ENCODE measurements at regions not wholly inside any gene's neighbourhood (a gene's known extent, or its start where the extent isn't known, plus 50 kb on each side); places are given as distances from the start of the nearest gene placed in this dataset.

DNA sequence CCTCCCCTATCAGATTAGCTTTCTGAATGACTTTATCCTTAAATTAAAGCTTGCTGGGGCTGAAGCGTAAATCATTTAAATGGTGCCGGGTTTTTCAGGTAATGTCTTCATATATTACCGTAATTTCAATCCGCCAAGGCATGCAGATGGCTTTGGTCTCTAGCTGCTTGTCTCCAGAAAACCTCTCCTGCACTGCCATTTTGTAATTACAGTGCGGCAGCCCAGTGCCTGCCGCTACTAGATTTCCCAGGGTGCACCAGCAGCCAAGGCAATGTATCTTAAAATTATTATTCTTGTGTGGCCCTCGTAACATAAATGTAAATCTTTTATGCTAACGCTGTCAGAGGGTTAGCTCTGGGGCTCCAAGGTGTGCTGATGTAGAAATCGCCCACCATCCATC is 208.5 kb downstream of the TMEM114 start:
- in situ Hi-C loops (cut with HindIII; ENCODE audit: low sequenced_read_pairs): no loop called here
- no peak for DNase-seq (ENCODE audit: low spot score)

DNA sequence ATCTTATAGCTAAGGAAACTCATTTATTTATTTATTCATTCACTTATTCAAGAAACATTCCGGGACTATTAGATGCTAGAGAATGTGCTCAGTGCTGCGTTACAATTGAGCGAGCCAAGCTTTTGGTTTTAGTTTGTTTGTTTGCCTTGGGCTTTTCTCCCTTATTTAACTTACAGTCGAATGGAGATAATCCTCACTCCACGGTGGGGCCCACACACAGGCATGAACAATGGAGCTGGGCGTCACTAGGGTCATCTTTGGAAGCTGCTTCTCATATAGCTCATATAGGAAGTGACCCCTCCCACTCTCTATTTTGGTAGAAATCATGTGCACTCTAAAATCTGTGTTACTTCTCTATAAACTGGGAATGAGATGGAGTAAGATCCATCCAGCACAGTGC is 210.0 kb downstream of the TMEM114 start:
- in situ Hi-C loops (cut with HindIII; ENCODE audit: low sequenced_read_pairs): no loop called here

DNA sequence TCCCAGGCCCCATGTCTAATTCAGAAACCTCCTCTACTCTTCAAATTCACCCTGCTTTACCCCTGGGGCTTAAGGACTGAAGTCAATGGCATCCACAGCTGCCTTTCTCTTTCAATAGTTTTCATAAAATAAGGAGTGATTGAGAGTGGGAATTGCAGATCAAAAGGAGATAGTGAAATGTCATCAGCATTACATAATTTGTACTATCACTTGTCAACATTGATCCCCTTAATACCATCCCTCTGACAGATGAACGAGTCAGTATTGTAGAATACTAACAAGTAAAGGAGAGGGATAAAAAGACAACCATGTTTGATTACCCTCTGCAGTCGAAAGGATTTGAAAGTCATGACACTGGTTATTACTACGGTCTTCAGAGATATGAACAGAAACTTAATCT is 212.4 kb downstream of the TMEM114 start:
- DNase-seq (ENCODE audit: low spot score): no peak
- in situ Hi-C loops (cut with HindIII; ENCODE audit: low sequenced_read_pairs): no loop called here

More for the DNA sequence above, 210.0 kb downstream of the TMEM114 start:
- DNase-seq (ENCODE audit: low spot score): no peak

DNA sequence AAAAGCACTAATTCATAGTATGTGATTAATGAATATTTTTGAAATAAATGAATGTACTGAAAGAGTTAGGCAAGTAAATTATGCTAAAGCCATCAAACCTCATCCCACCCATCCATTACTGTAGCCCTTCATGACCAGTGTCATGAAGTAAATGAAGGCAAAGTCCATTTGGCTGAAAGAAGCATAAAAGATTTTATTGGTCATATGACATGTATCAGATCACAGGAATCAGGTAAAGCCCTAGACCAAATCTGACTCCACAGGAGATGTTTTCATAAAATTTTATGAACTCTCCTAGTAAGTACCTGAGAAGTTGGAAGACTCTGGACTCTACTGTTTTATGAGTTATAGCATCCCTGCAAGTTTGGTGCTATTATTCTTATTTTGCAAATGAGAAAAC is 213.5 kb downstream of the TMEM114 start:
- no peak for DNase-seq (ENCODE audit: low spot score)
- in situ Hi-C loops (cut with HindIII; ENCODE audit: low sequenced_read_pairs): no loop called here

DNA sequence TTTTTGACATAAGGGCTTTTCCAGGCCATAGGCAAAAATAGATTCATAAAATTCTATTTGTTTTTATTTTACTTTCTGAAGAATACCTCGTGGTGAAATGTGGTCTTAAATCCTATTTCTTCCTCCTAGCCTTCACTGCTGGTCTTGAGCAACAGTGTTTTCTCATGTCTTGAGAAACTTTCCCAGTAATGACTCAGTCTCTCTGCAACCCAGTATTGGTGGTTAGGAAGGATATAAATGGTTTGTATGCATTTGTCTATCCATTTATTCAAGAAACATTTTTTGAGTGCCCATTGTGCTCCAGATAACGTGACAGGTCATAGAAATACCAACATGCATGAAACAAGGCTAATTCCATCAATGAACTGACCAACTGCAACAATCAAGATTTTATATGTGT is 213.9 kb downstream of the TMEM114 start:
- in situ Hi-C loops (cut with HindIII; ENCODE audit: low sequenced_read_pairs): no loop called here
- DNase-seq (ENCODE audit: low spot score): no peak

DNA sequence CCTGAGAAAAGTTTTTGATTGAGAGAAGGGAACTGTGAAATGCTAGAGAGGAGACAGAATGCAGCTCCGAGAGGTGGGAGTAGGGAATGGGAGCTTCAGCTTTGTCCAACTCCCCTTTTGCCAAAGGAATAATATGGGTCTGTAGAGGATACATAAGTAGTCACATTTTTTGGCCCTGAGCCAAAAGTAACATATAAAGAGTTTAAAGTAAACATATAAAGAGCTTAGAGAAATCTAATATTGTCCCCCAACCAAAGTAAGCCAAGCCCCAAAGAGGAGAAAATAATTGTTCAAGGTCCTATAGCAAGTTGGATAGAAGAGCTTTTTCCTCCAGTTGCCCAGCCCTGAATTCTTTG is 215.1 kb downstream of the TMEM114 start:
- in situ Hi-C loops (cut with HindIII; ENCODE audit: low sequenced_read_pairs): no loop called here
- no peak for DNase-seq (ENCODE audit: low spot score)

DNA sequence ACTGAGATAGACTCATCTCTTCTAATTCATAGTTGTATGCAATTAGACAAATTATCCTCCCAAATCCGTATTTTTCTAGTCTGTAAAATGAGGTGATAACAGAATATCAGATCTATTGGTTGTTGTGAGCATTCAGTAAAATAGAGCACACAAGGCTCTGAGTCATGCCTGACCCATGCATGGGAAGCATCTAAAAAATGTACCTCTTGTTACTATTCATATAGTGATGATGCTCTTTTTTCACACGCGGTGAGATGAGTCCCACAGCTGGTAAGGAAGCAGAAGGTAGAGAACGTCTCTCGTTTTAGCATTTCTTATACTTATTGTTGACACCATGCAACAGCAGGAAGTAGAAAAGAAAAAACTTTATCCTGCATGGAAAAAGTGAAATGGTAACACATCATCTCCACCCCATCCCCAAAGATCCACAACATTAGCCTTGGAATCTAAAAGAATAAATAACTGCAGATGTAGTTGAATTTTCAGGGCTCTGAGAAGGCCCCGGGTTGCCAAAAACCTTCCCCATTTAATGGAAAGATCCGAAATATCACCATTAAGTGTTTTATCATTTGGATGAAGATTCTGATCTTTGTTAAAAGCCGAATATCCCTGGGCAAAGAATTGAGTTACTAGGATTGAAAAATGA is 215.6 kb downstream of the TMEM114 start:
- no peak for DNase-seq (ENCODE audit: low spot score)
- in situ Hi-C loops (cut with HindIII; ENCODE audit: low sequenced_read_pairs): no loop called here

DNA sequence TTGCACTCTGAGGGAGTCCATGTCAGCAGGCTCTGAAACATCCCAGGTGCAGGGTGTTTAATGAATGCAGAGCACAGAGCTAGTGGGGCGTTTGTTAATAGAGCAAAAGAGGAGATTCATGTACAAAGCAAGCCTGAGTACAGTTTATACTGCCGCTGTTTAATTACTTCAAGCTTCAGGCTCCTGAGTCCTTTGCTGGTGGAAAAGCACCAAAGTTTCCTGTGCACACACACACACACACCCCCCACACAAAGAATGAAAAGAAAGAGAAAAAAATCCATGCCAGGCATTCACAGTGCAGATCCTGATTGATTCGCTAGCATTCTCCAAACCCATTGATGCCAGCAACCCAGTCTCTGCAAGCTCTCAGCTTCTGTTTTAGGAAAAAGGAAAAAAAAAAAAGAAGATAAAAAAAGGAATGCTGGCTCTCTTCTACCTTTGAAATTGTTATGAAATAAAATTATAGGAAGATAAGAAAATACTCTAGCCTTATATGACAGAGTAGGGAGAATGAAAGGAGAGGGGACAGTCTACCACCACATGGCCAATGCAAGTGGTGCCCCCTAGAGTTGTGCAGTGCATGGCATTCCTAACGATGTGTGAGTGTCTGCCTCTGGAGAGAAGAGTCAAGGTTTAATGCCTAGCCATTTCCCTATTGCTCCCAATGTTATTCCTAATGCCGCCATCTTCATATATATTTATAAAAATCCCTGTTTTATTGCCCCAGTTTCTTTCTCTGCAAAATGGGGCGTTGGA is 216.5 kb downstream of the TMEM114 start:
- in situ Hi-C loops (cut with HindIII; ENCODE audit: low sequenced_read_pairs): no loop called here
- no peak for DNase-seq (ENCODE audit: low spot score)

DNA sequence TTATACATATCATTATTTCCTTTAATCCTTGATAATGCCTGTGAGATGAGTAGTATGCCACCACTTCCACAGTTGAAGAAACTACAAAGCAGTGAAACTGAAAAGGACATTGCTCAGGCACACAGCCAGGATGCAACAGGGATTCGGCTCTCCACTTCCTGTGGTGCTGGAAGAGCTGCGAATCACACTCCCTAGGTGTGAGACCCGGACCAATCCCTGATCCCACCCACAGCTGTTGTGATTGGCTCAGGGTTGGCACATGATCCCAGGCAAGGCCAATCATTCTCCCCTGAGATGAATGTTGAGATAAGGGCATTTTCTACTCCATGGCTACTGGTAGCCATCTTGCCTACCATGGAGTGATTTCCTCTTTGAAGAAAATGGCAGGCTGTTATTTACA is 218.2 kb downstream of the TMEM114 start:
- in situ Hi-C loops (cut with HindIII; ENCODE audit: low sequenced_read_pairs): no loop called here
- DNase-seq (ENCODE audit: low spot score): no peak

DNA sequence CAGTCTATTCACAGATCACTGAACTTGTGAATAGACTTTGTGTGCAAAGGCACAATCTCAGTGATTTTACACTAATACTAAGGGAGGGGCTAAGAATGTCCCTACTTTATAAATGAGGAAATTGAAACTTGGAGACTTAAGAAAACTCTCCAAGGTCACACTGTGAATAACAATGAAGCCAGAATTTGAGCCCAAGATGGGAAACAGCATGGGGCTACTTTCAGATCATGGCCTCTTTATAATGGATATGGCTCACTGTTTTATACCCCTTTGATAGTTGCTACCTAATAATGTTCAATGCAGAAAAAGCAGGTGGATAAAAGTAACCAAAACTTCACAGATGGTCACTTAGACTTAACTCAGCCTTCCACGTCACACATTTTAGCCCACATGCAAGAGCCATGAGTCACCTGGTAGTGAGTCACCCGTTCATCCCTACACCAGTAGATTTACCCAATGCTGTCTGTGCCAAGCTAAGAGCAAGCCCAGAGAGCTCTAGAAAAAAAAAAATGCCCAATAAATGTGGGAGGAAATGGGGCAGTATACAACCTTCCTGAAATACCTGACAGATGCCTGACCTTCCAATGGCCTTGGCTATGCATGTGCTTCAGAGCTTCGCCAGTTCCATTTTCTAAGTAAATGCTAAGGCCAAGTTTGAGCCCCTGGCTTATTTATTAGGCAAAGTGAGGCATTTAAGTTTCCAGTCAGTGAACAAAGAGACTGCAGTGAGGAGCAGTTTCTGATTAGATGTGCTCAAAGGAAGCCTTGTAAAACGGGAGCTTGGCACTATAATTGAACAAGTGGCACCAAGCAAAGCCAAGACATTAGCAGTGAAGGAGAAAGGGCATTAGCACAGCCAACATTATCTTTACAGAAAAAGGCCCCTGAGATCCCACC is 219.7 kb downstream of the TMEM114 start:
- no peak for DNase-seq (ENCODE audit: low spot score)
- in situ Hi-C loops (cut with HindIII; ENCODE audit: low sequenced_read_pairs): no loop called here

DNA sequence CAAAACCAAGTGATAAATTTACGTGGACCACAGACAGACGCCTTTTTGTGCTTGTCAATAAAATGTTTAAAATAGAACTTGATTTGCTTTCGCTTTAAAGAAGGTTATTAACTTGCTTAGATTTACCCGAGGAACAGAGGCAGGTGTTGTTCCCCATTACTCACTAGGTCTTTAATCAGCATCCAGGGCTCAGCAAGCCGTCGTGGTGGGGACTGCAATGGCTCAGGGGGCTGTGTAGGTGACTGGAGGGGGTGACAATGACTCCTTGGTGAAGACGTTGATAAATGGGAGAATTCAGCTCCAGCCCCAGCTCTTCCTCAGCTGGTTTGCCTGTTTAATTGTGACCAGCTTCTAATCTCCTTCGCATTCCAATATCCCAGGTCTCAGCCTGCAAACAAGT is 231.4 kb downstream of the TMEM114 start:
- in situ Hi-C loops (cut with HindIII; ENCODE audit: low sequenced_read_pairs): no loop called here
- DNase-seq (ENCODE audit: low spot score): no peak

DNA sequence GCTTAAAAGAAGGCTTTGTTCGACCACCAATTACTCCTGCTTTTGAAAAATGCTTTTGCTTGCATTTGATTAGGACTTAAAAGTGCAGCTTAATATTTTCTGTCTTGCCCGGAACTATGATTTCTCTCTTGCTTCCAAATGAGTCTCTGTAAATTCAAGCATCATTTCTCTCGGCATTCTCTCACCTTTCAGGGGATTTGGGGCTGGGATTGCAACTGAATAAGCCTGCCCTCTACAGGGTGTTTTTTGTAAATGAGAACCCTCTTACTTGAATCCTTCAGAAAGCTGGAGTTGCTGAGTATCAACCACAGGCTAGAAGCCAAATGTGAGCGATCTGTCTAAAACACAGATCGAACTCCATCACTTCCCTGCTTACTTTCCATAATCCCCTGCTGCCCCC is 234.6 kb downstream of the TMEM114 start:
- DNase-seq (ENCODE audit: low spot score): peak; percentile 43
- in situ Hi-C loops (cut with HindIII; ENCODE audit: low sequenced_read_pairs): no loop called here

DNA sequence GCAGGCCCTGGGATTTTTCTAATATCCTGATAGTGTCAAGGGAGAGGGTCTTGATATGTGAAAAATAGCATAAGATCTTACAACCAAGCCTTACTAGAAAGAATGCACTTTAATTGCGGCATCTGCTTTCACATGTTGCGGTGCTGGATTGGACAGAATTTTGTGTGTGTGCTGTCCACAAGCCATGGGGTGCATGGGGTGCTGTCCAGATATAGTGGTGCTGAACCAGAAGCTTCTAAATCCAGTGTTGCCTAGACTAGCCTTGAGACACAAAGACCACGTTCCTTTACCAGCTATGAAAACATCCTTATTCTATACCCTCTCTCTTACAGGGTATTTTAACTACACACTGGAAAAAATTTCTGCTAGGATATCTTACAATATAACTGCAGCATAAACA is 244.0 kb downstream of the TMEM114 start:
- DNase-seq (ENCODE audit: low spot score): no peak
- in situ Hi-C loops (cut with HindIII; ENCODE audit: low sequenced_read_pairs): no loop called here

DNA sequence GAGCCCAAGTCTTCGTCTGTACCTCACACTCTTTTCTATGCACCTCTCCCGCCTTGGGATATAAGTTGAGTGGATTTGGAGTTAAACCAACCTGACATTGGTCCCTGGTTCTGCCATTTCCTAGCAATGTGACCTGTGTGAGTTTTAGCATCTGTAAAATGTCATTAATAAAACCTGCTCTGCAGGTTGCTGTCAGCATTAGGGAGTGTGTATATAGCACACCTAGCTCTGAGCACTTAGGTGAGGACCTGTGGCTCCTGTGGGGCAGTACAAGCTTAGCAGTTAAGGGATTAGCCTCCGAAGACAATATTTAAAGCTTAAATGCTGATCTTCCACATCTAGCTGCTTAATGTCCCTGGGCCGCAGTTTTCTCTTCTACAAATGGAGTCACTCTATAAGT is 248.0 kb downstream of the TMEM114 start:
- in situ Hi-C loops (cut with HindIII; ENCODE audit: low sequenced_read_pairs): no loop called here
- no peak for DNase-seq (ENCODE audit: low spot score)

DNA sequence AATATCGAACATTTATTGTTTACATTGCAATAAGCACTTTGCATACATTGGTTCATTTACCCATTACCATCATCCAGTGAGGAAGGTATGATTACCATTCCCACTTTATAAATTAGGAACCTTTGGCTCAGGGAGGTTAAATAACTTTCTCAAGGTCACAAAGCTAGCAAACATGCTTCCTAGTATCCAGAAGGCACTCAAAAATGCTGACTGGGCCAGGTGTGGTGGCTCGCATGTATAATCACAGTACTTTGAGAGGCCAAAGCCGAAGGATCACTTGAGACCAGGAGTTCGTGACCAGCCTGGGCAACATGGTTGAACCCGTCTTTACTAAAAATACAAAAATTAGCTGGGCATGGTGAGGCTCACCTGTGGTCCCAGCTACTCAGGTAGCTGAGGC is 259.6 kb downstream of the TMEM114 start:
- in situ Hi-C loops (cut with HindIII; ENCODE audit: low sequenced_read_pairs): no loop called here
- DNase-seq (ENCODE audit: low spot score): no peak

DNA sequence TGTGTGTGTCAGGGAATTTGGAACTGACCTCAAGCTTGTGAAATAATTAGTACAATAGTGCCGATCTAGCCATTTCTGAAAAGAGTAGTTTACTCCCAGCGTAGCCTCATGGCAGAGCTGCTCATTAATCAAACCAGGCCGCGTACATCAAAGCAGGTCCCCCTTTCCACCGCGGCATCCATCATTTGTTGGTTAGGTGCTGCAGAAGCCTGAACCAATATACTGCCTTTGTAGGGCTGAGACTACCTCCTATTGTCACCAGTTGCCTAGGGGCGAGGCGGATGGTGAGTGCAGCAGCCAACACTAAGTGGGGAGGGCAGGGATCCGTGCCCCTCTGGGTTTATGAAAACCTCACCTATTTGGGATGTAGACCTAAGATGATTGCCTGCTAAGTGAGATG is 264.1 kb downstream of the TMEM114 start:
- no peak for DNase-seq (ENCODE audit: low spot score)
- in situ Hi-C loops (cut with HindIII; ENCODE audit: low sequenced_read_pairs): no loop called here

DNA sequence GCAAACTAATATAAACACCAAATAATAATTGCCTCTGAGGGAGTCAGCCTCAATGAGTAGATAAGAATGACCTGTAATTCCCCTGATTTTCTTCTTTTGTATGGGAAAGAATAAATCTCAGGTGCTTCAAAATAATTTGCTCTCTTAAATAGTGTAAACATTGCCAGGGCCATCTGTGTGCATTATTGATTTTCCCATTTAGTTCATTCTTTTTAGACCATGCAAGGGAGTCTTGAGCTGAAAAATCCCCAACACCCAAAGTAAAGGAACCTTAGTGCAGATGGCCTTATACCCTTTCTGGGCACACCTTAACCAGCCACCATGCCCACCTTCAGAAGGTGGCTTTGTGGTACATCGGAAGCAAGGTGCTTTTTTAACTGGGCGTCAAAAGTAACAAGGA is 267.2 kb downstream of the TMEM114 start:
- in situ Hi-C loops (cut with HindIII; ENCODE audit: low sequenced_read_pairs): no loop called here
- no peak for DNase-seq (ENCODE audit: low spot score)

DNA sequence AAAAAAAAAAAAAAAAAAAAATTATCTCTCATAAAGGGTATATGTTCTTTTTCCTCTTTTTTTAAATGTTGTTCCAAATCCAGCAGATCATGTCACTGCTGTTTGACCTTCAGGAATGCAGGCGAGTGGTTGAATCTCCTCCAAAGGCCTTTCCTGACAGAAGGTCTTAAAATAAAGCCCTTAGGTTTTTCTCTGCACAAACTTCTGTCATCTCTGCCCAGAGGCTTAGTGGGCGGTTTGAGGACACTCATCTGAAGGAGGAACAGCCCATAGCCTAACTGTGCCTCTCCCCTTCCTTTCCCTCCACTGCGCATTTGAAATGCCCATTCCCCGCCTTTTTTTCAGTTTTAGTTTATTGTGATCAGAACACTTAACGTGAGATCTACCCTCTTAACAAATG is 270.2 kb downstream of the TMEM114 start:
- no peak for DNase-seq (ENCODE audit: low spot score)
- in situ Hi-C loops (cut with HindIII; ENCODE audit: low sequenced_read_pairs): no loop called here

DNA sequence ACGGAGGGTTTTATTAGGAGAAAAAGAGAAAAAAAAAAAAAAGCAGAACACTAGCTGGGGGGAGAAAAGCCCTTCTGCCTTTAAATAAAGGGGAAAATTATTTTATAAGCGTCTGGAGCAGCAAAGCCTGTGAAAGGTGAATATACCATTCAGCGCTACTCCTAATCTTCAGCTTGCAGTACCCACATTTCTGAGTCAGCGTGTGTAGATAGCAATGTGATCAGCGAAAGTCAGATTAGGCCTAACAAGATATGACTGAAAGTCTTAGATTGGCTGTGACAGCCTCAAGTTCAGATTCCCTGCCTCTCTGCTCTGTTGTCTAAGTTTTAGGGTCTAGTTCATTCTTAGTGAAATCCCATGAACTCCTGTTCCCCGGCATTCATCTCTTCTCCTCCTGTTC is 279.5 kb downstream of the TMEM114 start:
- no peak for DNase-seq (ENCODE audit: low spot score)
- in situ Hi-C loops (cut with HindIII; ENCODE audit: low sequenced_read_pairs): no loop called here

DNA sequence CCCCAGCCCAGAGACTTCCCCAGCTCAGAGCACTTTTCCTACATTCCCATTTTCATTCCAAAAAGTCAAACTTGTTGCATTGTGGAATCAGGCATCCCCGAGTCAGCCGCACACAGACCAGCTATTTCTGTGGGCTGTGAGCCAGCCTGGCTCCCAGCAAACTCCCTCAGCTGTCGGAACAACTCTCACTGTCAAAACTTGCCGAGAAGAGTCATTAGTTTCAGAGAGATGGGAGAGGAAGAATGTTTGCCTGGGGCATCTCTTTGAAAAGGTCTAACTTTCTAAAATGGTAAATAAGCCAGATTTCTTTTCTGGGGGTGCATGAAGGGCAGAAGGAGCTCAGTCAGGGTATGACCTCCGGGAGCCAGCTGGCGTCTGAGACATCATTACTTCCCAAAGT is 280.0 kb downstream of the TMEM114 start:
- in situ Hi-C loops (cut with HindIII; ENCODE audit: low sequenced_read_pairs): no loop called here
- DNase-seq (ENCODE audit: low spot score): no peak

Data from G401 (cell line).